Loucy (cell line): ENCODE measurements at regions not wholly inside any gene's neighbourhood (a gene's known extent, or its start where the extent isn't known, plus 50 kb on each side); places are given as distances from the start of the nearest gene placed in this dataset.
"Not testable (repeated sequence)": the region's sequence is repeated elsewhere in the genome, so short reads cannot be mapped to it uniquely, and the experiment has no call there.

Source experiments
- CTCF ChIP-seq: fragments of 200-600 bp; sonication (generic); conservative IDR thresholded peaks from 2 replicates; pipeline ENCODE4 v1.5.1; 2014; ENCODE audit warnings: mild to moderate bottlenecking, antibody characterized with exemption, low read length
- EZH2phosphoT487 ChIP-seq: fragments of 200-600 bp; IDR thresholded peaks from 2 replicates; pipeline ENCODE4 v1.6.1; 2018; ENCODE audit warnings: antibody characterized with exemption, mild to moderate bottlenecking, moderate library complexity, borderline replicate concordance

GRCh38 chr15:44844936-44845335, 108.6 kb downstream of the TRIM69 start:
- TF ChIP-seq CTCF, EZH2phosphoT487: not testable (repeated sequence)
